Uterus (tissue), 3 donors: ENCODE measurements at regions not wholly inside any gene's neighbourhood (a gene's known extent, or its start where the extent isn't known, plus 50 kb on each side); places are given as distances from the start of the nearest gene placed in this dataset.

Experiments
- DNase-seq, 2 donors: peaks; one replicate each; pipeline ENCODE4 v3.0.0-alpha.2; 2019 to 2020
- H3K27ac ChIP-seq, 2 donors: fragments of 200-600 bp; sonication (generic); 1 replicate in 1 of 2; 2 replicates in 1 of 2; pipeline ENCODE4 v1.5.1; 2016 to 2018
- H3K27me3 ChIP-seq, 2 donors: fragments of 200-600 bp; sonication (generic); one replicate each; pipeline ENCODE4 v1.5.1; 2018 to 2019; ENCODE audit warnings: control low read depth in 1 of 2
- H3K36me3 ChIP-seq, 2 donors: fragments of 200-600 bp; sonication (generic); one replicate each; pipeline ENCODE4 v1.5.1; 2019; ENCODE audit warnings: control low read depth in 1 of 2
- H3K4me1 ChIP-seq, 2 donors: fragments of 200-600 bp; sonication (generic); one replicate each; pipeline ENCODE4 v1.5.1; 2018 to 2019; ENCODE audit warnings: control low read depth in 1 of 2
- H3K4me3 ChIP-seq, 2 donors: fragments of 200-600 bp; sonication (generic); 1 replicate in 1 of 2; 2 replicates in 1 of 2; pipeline ENCODE4 v1.5.1; 2018 to 2019; ENCODE audit warnings: mild to moderate bottlenecking in 1 of 2
- H3K9me3 ChIP-seq, 2 donors: fragments of 200-600 bp; sonication (generic); one replicate each; pipeline ENCODE4 v1.5.1; 2019; ENCODE audit warnings: control low read depth in 1 of 2
- CTCF ChIP-seq, 4 experiments: fragments of 200-600 bp in 2 of 4; fragments of 450-650 bp in 2 of 4; sonication (generic) in 2 of 4; IDR thresholded peaks; one replicate each; pipeline ENCODE4 v1.5.1; 2016 to 2019; ENCODE audit warnings: antibody characterized with exemption in 4 of 4, mild to moderate bottlenecking in 2 of 4, moderate library complexity in 1 of 4
- POLR2A ChIP-seq, 2 donors: fragments of 450-650 bp; IDR thresholded peaks; one replicate each; pipeline ENCODE4 v1.6.1; 2016; ENCODE audit warnings: antibody characterized with exemption in 2 of 2, mild to moderate bottlenecking in 1 of 2, moderate library complexity in 1 of 2
- intact Hi-C: fragments of 100-400 bp; cut with DNase I; formaldehyde crosslinking; loops from one replicate; pipeline ENCODE4 v1.15.1; 2023; ENCODE audit warnings: low total_unique reads
- donor health status: DM: yes; HTN: yes; CAD: no.

GRCh38 chr6:128767705-128768104, 115.2 kb upstream of the LAMA2 start:
- H3K4me3 ChIP-seq: no peak overlapping the region
- H3K4me1 ChIP-seq: no peaks in the 10 kb centered on the region
- H3K36me3 ChIP-seq: no peaks in the 10 kb centered on the region
- no peaks in the 10 kb centered on the region for H3K9me3 ChIP-seq
- no peak overlapping the region for H3K27ac ChIP-seq
- no peaks in the 10 kb centered on the region for H3K27me3 ChIP-seq
- TF ChIP-seq CTCF (IDR thresholded peaks at IDR 0.05) (no peak), POLR2A (IDR thresholded peaks at IDR 0.05) (no peak)
- intact Hi-C loops: no loop called here
- DNase-seq: no peak

GRCh38 chr6:128767150-128767549, 115.8 kb upstream of the LAMA2 start:
- Histone ChIP-seq H3K9me3 (no peaks in the 10 kb centered on the region), H3K36me3 (no peaks in the 10 kb centered on the region), H3K4me3 (no peak overlapping the region), H3K4me1 (no peaks in the 10 kb centered on the region), H3K27ac (no peak overlapping the region), H3K27me3 (no peaks in the 10 kb centered on the region)
- intact Hi-C loops: no loop called here
- no peak for DNase-seq
- TF ChIP-seq POLR2A (IDR thresholded peaks at IDR 0.05): no peak
- TF ChIP-seq CTCF (IDR thresholded peaks at IDR 0.05): no peak

- Histone ChIP-seq H3K4me3 (no peak overlapping the region), H3K9me3 (no peaks in the 10 kb centered on the region), H3K27ac (no peak overlapping the region), H3K4me1 (no peaks in the 10 kb centered on the region), H3K27me3 (no peaks in the 10 kb centered on the region), H3K36me3 (no peaks in the 10 kb centered on the region)
- no peak for TF ChIP-seq POLR2A (IDR thresholded peaks at IDR 0.05)
- TF ChIP-seq CTCF (IDR thresholded peaks at IDR 0.05): no peak
- no peak for DNase-seq
- intact Hi-C loops: no loop called here
These were observed 119.2 kb upstream of the LAMA2 start for GRCh38 chr6:128763599-128764300.

- no peak for DNase-seq
- Histone ChIP-seq H3K4me3 (no peak overlapping the region), H3K27ac (no peak overlapping the region), H3K36me3 (no peaks in the 10 kb centered on the region), H3K27me3 (no peaks in the 10 kb centered on the region), H3K4me1 (no peaks in the 10 kb centered on the region), H3K9me3 (no peaks in the 10 kb centered on the region)
- TF ChIP-seq POLR2A (IDR thresholded peaks at IDR 0.05) (no peak), CTCF (IDR thresholded peaks at IDR 0.05) (no peak)
- intact Hi-C loops: no loop called here
These were observed 123.0 kb upstream of the LAMA2 start for GRCh38 chr6:128759901-128760300.

- Histone ChIP-seq H3K36me3 (no peaks in the 10 kb centered on the region), H3K4me3 (no peak overlapping the region), H3K9me3 (no peaks in the 10 kb centered on the region), H3K27me3 (no peaks in the 10 kb centered on the region), H3K27ac (no peak overlapping the region), H3K4me1 (no peaks in the 10 kb centered on the region)
- intact Hi-C loops: no loop called here
- no peak for DNase-seq
- TF ChIP-seq POLR2A (IDR thresholded peaks at IDR 0.05) (no peak), CTCF (IDR thresholded peaks at IDR 0.05) (no peak)
These were observed 123.5 kb upstream of the LAMA2 start for GRCh38 chr6:128759447-128759846.
